ENCODE measurements at regions not wholly inside any gene's neighbourhood (a gene's known extent, or its start where the extent isn't known, plus 50 kb on each side); places are given as distances from the start of the nearest gene placed in this dataset.

- DNase-seq (ENCODE audit: low spot score) = no peak
- TF ChIP-seq CTCF (IDR thresholded peaks at IDR 0.05; ENCODE audit: extremely low read depth, insufficient read depth, missing control alignments) = no peak
- in situ Hi-C loops (cut with MboI; ENCODE audit: low pct_unique_long_range_greater_than_20kb, low sequenced_read_pairs, unreplicated experiment) = no loop called here
Measured at GRCh38 chr14:71613168-71613567, 319.1 kb upstream of the RGS6 start.

- DNase-seq (ENCODE audit: low spot score) = no peak
- no peak for TF ChIP-seq CTCF (IDR thresholded peaks at IDR 0.05; ENCODE audit: extremely low read depth, insufficient read depth, missing control alignments)
- in situ Hi-C loops (cut with MboI; ENCODE audit: low pct_unique_long_range_greater_than_20kb, low sequenced_read_pairs, unreplicated experiment) = no loop called here
Measured at GRCh38 chr14:71616013-71616412, 316.2 kb upstream of the RGS6 start.

GRCh38 chr14:71618047-71618446, 314.2 kb upstream of the RGS6 start:
- no peak for TF ChIP-seq CTCF (IDR thresholded peaks at IDR 0.05; ENCODE audit: extremely low read depth, insufficient read depth, missing control alignments)
- in situ Hi-C loops (cut with MboI; ENCODE audit: low pct_unique_long_range_greater_than_20kb, low sequenced_read_pairs, unreplicated experiment) = no loop called here

GRCh38 chr14:71618716-71619115, 313.5 kb upstream of the RGS6 start:
- no peak for DNase-seq (ENCODE audit: low spot score)
- in situ Hi-C loops (cut with MboI; ENCODE audit: low pct_unique_long_range_greater_than_20kb, low sequenced_read_pairs, unreplicated experiment) = no loop called here
- TF ChIP-seq CTCF (IDR thresholded peaks at IDR 0.05; ENCODE audit: extremely low read depth, insufficient read depth, missing control alignments) = no peak

More at GRCh38 chr14:71618047-71618446, 314.2 kb upstream of the RGS6 start:
- no peak for DNase-seq (ENCODE audit: low spot score)

GRCh38 chr14:71619472-71619871, 312.8 kb upstream of the RGS6 start:
- no peak for DNase-seq (ENCODE audit: low spot score)
- no peak for TF ChIP-seq CTCF (IDR thresholded peaks at IDR 0.05; ENCODE audit: extremely low read depth, insufficient read depth, missing control alignments)
- in situ Hi-C loops (cut with MboI; ENCODE audit: low pct_unique_long_range_greater_than_20kb, low sequenced_read_pairs, unreplicated experiment) = no loop called here

- TF ChIP-seq CTCF (IDR thresholded peaks at IDR 0.05; ENCODE audit: extremely low read depth, insufficient read depth, missing control alignments) = no peak
- in situ Hi-C loops (cut with MboI; ENCODE audit: low pct_unique_long_range_greater_than_20kb, low sequenced_read_pairs, unreplicated experiment) = no loop called here
- no peak for DNase-seq (ENCODE audit: low spot score)
Measured at GRCh38 chr14:71620401-71620800, 311.8 kb upstream of the RGS6 start.

- no peak for DNase-seq (ENCODE audit: low spot score)
- TF ChIP-seq CTCF (IDR thresholded peaks at IDR 0.05; ENCODE audit: extremely low read depth, insufficient read depth, missing control alignments) = no peak
Measured at GRCh38 chr14:71621276-71621675, 311.0 kb upstream of the RGS6 start.

More at GRCh38 chr14:71621276-71621675, 311.0 kb upstream of the RGS6 start:
- in situ Hi-C loops (cut with MboI; ENCODE audit: low pct_unique_long_range_greater_than_20kb, low sequenced_read_pairs, unreplicated experiment) = no loop called here
